ENCODE measurements at regions not wholly inside any gene's neighbourhood (a gene's known extent, or its start where the extent isn't known, plus 50 kb on each side); places are given as distances from the start of the nearest gene placed in this dataset.

- TF ChIP-seq EP300 (IDR thresholded peaks at IDR 0.05; ENCODE audit: low read depth) (no peak), CTCF (IDR thresholded peaks at IDR 0.05) (no peak), POLR2A (IDR thresholded peaks at IDR 0.05) (no peak), POLR2AphosphoS5 (IDR thresholded peaks at IDR 0.05) (no peak)
Measured at GRCh38 chr13:89554801-89555200, 1792.7 kb upstream of the MIR17HG start.
